ENCODE measurements at regions not wholly inside any gene's neighbourhood (a gene's known extent, or its start where the extent isn't known, plus 50 kb on each side); places are given as distances from the start of the nearest gene placed in this dataset.
"Not testable (repeated sequence)": the region's sequence is repeated elsewhere in the genome, so short reads cannot be mapped to it uniquely, and the experiment has no call there.

DNA sequence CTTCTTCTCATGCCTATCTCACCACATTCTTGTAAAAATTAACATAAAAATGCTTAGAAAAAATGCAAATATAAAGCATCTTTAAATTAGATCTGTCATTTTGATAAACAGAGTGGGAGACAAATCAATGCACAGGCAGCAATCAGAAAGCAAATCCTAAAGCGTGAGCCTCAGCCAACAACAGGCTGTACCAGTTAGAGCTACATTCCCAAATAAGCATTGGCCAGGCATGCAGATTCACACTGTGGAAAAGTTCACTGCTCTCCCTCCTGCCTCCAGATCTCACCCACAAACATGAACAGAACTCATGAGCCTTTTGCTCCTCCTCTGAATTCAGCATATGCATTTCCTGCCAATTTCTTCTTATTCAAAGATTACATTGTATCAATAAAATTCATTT is 115.2 kb upstream of the FAT3 start:
- DNase-seq: no peak

DNA sequence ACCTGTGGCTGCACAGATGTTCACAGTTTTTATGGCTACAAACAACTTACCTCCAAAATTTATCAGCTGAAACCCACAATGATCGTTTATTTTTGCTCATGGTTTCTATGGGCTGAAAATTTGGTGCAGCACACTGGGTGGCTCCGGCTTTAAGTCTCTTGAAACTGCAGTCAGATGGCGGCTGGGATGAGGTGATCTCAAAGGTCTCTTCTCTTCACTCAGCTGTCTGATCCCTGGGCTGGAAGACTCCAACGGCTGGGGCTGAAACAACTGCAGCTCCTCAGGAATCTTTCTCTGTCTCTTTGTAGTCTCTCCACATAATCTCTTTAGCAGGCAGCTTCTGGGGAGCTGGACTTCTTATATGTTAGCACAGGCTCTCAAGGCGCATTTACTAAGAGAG is 117.3 kb upstream of the FAT3 start:
- DNase-seq: no peak

GRCh38 chr11:92104349-92104748 is 120.3 kb upstream of the FAT3 start:
- DNase-seq: no peak

- no peak for DNase-seq
These were observed 122.7 kb upstream of the FAT3 start for GRCh38 chr11:92101920-92102319.

- no peak for DNase-seq
These were observed 125.4 kb upstream of the FAT3 start for GRCh38 chr11:92099183-92099582.

DNA sequence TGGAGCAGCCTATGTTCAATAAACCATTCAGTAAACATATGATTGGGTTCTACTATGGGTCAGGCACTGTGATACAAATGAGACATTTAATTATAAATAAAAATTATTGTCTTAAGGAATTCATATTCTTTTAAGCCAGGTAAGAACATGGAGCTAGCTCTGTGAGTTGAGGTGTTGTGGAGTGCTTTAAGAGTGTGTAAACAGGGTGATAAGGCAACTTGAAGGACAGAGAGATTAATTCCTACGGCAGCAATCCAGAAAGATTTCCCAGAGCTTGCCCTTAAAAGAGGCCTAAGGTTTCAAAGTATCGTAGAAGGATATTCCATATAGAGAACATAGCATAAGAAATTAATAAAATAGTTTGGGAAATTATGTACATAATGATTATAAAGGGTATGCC is 126.4 kb upstream of the FAT3 start:
- DNase-seq: no peak

DNA sequence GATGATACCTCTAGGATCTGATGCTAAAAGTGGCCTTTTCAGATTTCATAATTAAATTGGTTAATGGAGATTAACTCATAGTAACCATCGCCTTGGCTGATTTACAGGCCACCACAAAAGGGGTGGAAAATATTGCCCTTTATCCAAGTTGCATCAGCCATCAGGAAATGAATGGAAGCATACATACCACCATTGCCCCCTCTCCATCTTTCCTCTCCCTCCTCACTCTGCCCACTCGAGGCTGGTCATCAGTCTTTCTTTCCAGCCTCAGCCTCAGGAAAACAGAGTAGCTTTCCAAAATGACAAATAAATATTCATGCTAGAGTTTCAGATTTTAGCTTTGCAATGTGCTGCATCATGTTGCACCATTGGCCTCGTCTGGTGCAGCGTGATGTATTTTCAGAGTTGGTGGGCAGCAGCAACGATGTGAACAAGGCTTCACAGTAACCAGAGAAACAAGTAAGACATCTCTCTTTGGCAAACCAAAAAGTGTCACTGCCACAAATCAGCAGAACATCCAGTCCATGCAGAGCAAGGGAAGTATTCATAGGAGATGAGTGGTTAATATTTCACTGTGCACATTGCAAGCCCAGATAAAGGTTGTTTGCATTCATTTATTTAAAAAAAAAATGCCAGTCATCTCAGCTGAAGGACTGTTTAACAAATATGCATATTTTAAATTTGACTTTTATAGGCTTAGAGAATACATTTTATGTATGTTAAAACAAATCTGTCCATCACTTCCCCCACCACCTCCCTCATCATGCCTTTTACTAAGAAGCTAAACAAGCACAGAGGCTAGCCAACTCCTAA is 136.7 kb upstream of the FAT3 start:
- no peak for DNase-seq

- DNase-seq: no peak
These were observed 141.5 kb upstream of the FAT3 start for GRCh38 chr11:92083123-92083522.

GRCh38 chr11:92082652-92083051 is 142.0 kb upstream of the FAT3 start:
- DNase-seq: no peak

- DNase-seq: not testable (repeated sequence)
These were observed 150.1 kb upstream of the FAT3 start for GRCh38 chr11:92074498-92074897.

GRCh38 chr11:92071660-92072059 is 153.0 kb upstream of the FAT3 start:
- DNase-seq: no peak

DNA sequence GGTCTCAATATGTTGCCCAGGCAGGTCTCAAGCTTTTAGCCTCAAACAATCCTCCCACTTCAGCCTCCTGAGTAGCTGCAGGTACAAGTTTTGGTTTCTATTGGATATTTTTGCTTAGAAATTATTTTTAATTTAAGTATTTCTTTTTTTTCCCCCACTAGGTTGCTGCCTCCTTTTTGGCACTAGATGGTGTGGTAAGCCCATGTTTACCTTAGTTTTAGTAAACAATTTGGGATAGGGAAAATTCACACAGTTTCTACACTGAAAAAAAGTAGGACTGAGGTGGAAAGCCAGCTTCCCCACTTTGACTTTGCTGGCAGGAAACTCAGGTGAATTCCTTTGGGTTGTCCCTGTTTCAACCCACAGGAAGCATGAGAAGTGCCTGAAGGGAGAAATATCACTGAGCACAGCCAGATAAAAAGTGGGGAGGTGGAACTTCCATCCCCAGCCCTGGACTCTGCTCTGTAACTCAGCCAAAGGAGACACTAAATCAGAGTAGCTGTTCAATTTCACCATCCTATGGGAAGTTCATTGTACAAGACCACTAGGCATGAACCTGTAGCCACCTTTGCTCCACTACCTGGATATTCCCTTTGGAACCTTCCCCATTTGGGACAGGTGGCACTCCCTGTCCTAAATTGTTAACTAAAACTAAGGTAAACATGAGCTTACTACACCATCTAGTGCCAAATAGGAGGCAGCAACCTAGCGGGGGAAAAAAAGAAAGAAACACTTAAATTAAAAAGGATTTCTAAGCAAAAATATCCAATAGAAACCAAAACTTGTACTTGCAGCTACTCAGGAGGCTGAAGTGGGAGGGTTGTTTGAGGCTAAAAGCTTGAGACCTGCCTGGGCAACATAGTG is 154.4 kb upstream of the FAT3 start:
- no peak for DNase-seq

- DNase-seq: no peak
These were observed 157.6 kb upstream of the FAT3 start for GRCh38 chr11:92067016-92067415.

DNA sequence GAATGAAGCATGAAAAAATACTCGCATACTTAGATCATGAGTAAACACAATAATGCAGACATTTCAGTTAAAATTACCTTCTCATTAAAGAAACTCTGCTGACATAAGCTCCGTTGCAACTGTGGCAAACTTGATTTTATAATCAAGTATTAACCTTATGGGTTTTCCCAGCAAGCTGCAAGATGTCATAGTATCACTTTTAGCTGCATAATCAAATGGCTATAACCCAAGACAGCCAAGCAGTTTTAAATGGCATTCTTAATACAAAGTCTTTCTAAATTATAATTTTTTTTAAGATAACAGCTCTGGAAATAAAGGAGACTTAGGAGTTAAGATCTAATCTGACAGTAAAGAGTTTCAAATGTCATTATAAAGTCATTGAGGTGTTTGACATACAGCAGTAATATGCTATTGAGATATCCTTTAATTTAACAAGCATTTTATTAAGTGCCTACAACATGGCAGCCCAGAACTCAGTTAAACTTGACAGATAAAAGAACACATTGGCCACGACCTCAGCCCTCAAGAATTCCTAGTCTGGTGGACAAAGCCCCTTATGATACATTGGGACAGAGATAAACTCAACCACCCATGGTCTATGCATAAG is 163.1 kb upstream of the FAT3 start:
- DNase-seq: no peak

GRCh38 chr11:92057849-92058442 is 166.7 kb upstream of the FAT3 start:
- DNase-seq: no peak

GRCh38 chr11:92053216-92053615 is 171.4 kb upstream of the FAT3 start:
- no peak for DNase-seq

- no peak for DNase-seq
These were observed 174.3 kb upstream of the FAT3 start for GRCh38 chr11:92050305-92050704.

DNA sequence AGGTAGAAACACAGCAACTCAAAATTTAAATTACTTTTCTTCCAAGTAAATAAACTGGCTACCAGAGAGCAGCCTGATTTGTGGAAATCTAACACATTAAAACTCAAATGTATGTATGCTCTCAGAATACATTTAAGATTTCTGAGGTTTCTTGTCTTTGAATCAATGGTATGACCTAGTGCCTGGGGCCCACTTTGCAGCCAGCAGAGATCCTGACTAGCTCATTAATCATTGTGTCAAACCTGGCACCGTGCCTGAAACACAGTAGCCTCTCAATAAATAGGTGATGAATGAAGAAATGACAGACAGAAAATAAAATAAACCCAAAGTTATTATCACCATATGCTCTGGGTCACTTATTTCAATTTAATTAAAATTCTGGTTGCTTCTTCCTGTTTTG is 176.2 kb upstream of the FAT3 start:
- no peak for DNase-seq

- no peak for DNase-seq
These were observed 178.5 kb upstream of the FAT3 start for GRCh38 chr11:92046103-92046502.

GRCh38 chr11:92045301-92045700 is 179.3 kb upstream of the FAT3 start:
- no peak for DNase-seq

DNA sequence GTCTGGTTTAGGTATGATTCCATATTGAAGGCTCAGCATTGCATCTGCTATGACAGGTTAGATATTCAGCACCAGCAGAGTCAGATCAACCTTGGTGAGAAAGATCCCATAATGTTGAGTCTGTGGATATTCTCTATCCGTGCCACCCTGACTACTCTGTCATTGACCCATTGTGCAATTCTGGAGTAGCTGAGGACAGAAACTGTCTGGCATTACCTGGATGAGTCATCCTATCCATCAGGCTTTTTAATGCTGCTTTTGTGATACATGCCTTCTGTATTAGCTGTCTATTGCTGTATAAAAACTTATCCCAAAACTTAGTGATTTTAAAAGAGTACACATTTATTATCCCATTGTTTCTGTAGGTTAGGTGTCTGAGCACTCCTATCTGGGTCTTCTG is 189.1 kb upstream of the FAT3 start:
- no peak for DNase-seq

GRCh38 chr11:92027136-92027535 is 197.5 kb upstream of the FAT3 start:
- DNase-seq: not testable (repeated sequence)

DNA sequence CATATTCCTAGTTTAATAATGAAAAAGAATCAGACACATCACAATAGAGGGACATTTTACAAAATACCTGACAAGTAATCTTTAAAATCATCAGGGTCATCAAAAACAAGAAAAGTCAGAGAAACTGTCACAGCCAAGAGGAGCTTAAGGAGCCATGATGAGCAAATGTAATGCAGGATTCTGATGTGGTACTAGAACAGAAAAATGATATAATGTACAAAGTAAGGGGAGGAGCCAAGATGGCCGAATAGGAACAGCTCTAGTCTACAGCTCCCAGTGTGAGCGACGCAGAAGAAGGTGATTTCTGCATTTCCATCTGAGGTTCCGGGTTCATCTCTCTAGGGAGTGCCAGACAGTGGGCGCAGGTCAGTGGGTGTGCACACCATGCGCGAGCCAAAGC is 198.0 kb upstream of the FAT3 start:
- no peak for DNase-seq
